Chondrocyte (in vitro differentiated cells): ENCODE measurements at regions not wholly inside any gene's neighbourhood (a gene's known extent, or its start where the extent isn't known, plus 50 kb on each side); places are given as distances from the start of the nearest gene placed in this dataset.

Experiments used
- DNase-seq: peaks from one replicate; pipeline ENCODE4 v3.0.0; 2021; ENCODE audit warnings: mixed read lengths, low spot score
- H3K27ac Mint-ChIP-seq: one replicate; pipeline ENCODE4 v1.8.0; 2021; ENCODE audit warnings: mild to moderate bottlenecking, moderate library complexity, mixed read lengths; ENCODE audit not compliant: unreplicated experiment
- H3K27me3 Mint-ChIP-seq: 2 replicates; pipeline ENCODE4 v1.8.0; 2021; ENCODE audit warnings: low read depth, mixed read lengths
- H3K36me3 Mint-ChIP-seq: 2 replicates; pipeline ENCODE4 v1.8.0; 2021; ENCODE audit warnings: low read depth, mixed read lengths
- H3K4me1 Mint-ChIP-seq: 2 replicates; pipeline ENCODE4 v1.8.0; 2021; ENCODE audit warnings: low read depth, mild to moderate bottlenecking, mixed read lengths
- H3K4me3 Mint-ChIP-seq: one replicate; pipeline ENCODE4 v1.8.0; 2021; ENCODE audit warnings: mild to moderate bottlenecking, moderate library complexity, mixed read lengths; ENCODE audit not compliant: unreplicated experiment
- H3K9me3 Mint-ChIP-seq: 2 replicates; pipeline ENCODE4 v1.8.0; 2021; ENCODE audit warnings: low read depth, mixed read lengths
- CTCF ChIP-seq: fragments of 200-600 bp; sonication (generic); IDR thresholded peaks from 2 replicates; pipeline ENCODE4 v1.5.0; 2021; ENCODE audit warnings: antibody characterized with exemption, mild to moderate bottlenecking, moderate library complexity

DNA sequence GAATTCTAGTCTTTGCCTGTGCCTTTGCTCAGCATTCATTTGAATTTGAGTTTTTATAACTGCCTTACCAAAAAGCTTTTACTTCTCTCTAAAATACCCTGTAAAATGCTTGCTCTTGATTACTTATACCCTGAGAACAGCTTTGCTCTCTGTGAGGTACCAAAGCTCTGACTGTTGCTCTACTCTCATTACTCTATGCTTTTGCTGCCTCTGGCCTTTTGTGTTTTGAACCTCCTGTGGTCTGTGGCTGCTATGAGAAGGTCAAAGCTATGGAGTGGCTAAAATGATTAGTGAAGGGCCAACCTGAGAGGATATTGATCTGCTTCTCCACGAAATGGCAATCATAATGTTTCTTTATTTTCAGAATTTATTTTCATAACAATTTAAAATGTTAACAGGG, 375.6 kb upstream of the IMPG1 start:
- H3K27ac Mint-ChIP-seq, result no peak overlapping the region
- peaks cover 12% of the 10 kb centered on the region for H3K9me3 Mint-ChIP-seq
- H3K27me3 Mint-ChIP-seq, result no peaks in the 10 kb centered on the region
- no peak for DNase-seq
- no peak overlapping the region for H3K4me3 Mint-ChIP-seq
- H3K4me1 Mint-ChIP-seq, result no peaks in the 10 kb centered on the region
- H3K36me3 Mint-ChIP-seq, result no peaks in the 10 kb centered on the region
- no peak for TF ChIP-seq CTCF

- Mint-ChIP-seq H3K27me3 (peaks cover 2% of the 10 kb centered on the region), H3K4me1 (peaks cover 2% of the 10 kb centered on the region), H3K27ac (no peak overlapping the region), H3K9me3 (peaks cover 6% of the 10 kb centered on the region), H3K4me3 (no peak overlapping the region), H3K36me3 (no peaks in the 10 kb centered on the region)
- no peak for TF ChIP-seq CTCF
- DNase-seq, result no peak
These were observed 369.4 kb upstream of the IMPG1 start for GRCh38 chr6:76441875-76442274.

DNA sequence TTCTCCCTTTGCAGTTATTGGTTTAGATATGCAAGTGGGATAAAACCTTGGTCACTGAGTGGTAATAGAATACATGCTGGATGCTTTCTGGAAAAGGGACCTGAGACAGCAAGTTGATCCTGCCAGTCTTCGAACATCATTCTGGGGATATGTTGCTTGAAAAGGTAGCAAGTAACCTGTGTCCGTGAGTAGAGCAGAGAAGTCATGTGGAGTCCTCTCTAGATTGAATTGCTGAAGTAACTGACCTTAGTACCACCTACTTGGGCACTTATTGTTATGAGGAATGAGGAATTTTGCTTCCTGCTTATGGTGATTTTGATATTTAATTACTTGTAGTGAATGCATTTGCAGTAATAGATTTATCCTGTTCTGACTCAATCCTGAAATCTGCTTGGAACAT, 367.3 kb upstream of the IMPG1 start:
- Mint-ChIP-seq H3K27me3 (peaks cover 2% of the 10 kb centered on the region), H3K4me3 (no peak overlapping the region), H3K36me3 (no peaks in the 10 kb centered on the region), H3K9me3 (no peaks in the 10 kb centered on the region), H3K4me1 (peaks cover 2% of the 10 kb centered on the region), H3K27ac (no peak overlapping the region)
- TF ChIP-seq CTCF, result no peak
- DNase-seq, result no peak

DNA sequence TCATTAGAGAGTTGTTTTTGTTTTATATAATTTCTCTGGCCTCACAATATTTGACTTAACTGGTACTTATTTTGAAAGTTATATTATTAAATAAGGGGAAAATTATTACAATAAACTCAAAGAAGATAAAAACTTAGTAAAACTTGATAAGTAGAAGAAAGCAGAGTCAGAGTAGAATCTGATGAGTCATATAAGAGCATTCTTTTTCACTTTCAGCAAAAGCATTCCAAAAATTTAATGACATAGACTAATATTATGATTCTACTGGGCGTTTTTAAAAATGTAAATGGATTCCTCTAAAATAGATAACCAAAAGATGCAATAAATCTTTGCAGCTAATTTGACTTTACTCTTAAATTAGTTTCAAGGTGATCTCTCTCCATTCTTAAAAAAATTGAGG, 366.3 kb upstream of the IMPG1 start:
- no peak for DNase-seq
- no peaks in the 10 kb centered on the region for H3K9me3 Mint-ChIP-seq
- H3K4me3 Mint-ChIP-seq, result no peak overlapping the region
- H3K4me1 Mint-ChIP-seq, result peaks cover 2% of the 10 kb centered on the region
- peaks cover 2% of the 10 kb centered on the region for H3K27me3 Mint-ChIP-seq
- TF ChIP-seq CTCF, result no peak
- no peaks in the 10 kb centered on the region for H3K36me3 Mint-ChIP-seq
- no peak overlapping the region for H3K27ac Mint-ChIP-seq

DNA sequence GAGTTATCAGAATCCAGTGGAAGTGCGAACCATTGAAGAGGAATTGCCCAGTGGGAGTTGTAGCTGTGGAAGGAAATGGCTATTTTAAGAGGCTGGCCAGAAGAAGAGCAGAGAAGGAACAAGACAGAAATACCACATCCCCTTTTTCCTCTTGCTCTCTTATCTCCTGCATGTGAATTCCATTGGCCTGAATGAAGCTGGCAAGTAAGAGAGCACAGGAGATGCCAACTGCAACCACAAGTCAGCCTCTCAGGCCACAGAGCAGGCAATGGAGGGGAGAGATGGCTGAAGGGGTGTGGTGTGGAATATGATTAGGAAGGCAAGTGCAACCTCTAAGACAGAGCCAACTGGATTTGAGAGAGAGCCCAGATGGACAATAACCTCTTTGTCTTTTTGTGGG, 362.7 kb upstream of the IMPG1 start:
- Mint-ChIP-seq H3K27ac (no peak overlapping the region), H3K9me3 (no peaks in the 10 kb centered on the region), H3K4me3 (no peak overlapping the region), H3K4me1 (peaks cover 2% of the 10 kb centered on the region), H3K36me3 (no peaks in the 10 kb centered on the region), H3K27me3 (no peaks in the 10 kb centered on the region)
- TF ChIP-seq CTCF, result no peak
- no peak for DNase-seq
